Activated naive CD4-positive, alpha-beta T cell treated with anti-CD3 and anti-CD28 coated beads, Interleukin-2, amount 10 ng/mL, durations not matched to agents 7 days and 5 days (primary cell): ENCODE measurements at regions not wholly inside any gene's neighbourhood (a gene's known extent, or its start where the extent isn't known, plus 50 kb on each side); places are given as distances from the start of the nearest gene placed in this dataset.

Experiments
- CTCF ChIA-PET: fragments of 350-600 bp; sonication (Branson Sonifier 250); formaldehyde crosslinking; loops from one replicate; lab custom pipeline; 2021; ENCODE audit warnings: antibody characterized with exemption; lab: Charles Lee
- DNase-seq: peaks from one replicate; pipeline ENCODE4 v3.0.0-alpha.2; 2020
- H3K27ac Mint-ChIP-seq: one replicate; pipeline ENCODE4 v1.8.0; 2021; ENCODE audit warnings: mild to moderate bottlenecking, moderate library complexity, mixed read lengths
- H3K27me3 Mint-ChIP-seq: one replicate; pipeline ENCODE4 v1.8.0; 2021; ENCODE audit warnings: mild to moderate bottlenecking, mixed read lengths
- H3K36me3 Mint-ChIP-seq: one replicate; pipeline ENCODE4 v1.8.0; 2021; ENCODE audit warnings: mixed read lengths
- H3K4me1 Mint-ChIP-seq: one replicate; pipeline ENCODE4 v1.8.0; 2021; ENCODE audit warnings: mixed read lengths
- H3K4me3 Mint-ChIP-seq: one replicate; pipeline ENCODE4 v1.8.0; 2021; ENCODE audit warnings: mild to moderate bottlenecking, moderate library complexity, mixed read lengths
- H3K9me3 Mint-ChIP-seq: one replicate; pipeline ENCODE4 v1.8.0; 2021; ENCODE audit warnings: mixed read lengths

DNA sequence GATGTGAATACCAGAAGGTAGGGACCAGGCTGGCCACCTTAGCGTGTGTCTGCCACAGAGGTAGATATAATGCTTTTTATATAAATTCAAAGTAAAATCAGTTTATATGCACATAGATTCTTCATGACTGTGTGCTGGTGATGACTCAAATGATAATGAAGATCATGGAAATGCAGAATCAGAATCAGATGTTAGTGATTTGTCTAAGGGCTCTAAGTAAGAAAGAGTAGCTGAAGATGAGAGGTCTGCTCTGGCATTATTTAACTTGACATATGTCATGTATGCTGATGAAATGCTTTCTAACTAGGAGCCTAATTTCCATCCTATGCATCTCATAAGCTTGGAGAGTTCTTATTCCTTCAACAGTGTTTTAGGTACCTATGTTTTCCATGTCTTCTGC lies 50.3 kb upstream of the DPH6 start:
- no peak overlapping the region for H3K27ac Mint-ChIP-seq
- H3K27me3 Mint-ChIP-seq = no peaks in the 10 kb centered on the region
- H3K9me3 Mint-ChIP-seq = no peaks in the 10 kb centered on the region
- no peaks in the 10 kb centered on the region for H3K36me3 Mint-ChIP-seq
- no peaks in the 10 kb centered on the region for H3K4me1 Mint-ChIP-seq
- no peak overlapping the region for H3K4me3 Mint-ChIP-seq
- DNase-seq = no peak
- CTCF ChIA-PET = no interaction called here

DNA sequence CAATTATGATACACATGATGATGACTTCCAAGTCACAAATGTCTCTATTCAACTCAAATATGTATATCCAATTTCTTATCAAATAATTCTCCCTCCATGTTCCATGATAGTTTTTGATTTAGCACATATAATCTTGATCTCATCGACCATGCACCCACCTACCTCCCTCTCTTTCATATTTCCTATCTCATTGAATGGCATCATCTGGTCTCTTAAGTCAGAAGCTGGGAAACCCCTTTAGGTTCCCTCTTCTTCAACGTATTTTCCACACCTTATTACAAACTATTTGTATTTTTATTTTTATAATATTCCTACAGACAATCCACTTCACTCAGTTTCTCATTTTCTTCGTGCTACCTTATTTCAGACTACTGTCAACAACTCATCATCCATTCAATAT lies 56.9 kb upstream of the DPH6 start:
- H3K27me3 Mint-ChIP-seq = no peaks in the 10 kb centered on the region
- H3K4me3 Mint-ChIP-seq = no peak overlapping the region
- H3K4me1 Mint-ChIP-seq = no peaks in the 10 kb centered on the region
- CTCF ChIA-PET = no interaction called here
- H3K36me3 Mint-ChIP-seq = no peaks in the 10 kb centered on the region
- no peaks in the 10 kb centered on the region for H3K9me3 Mint-ChIP-seq
- H3K27ac Mint-ChIP-seq = no peak overlapping the region
- no peak for DNase-seq

DNA sequence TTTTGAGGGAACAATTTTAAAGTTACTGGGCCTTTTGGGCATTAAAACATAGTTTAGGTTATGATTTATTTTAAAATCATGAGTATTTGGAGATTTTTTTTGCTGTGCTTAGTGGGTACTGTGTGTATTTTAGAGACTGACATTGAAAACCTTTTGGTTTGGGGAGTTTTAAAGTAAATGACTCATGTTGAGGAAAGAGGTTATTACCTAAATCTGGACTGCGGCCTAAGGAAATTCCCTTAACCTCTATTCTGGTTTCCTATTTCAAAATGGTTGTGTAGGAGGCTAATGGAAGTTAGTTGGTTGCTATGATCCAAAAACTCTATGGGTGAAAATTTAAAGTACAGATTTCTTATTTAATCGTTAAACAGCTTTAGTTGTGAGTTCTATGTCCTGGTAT lies 57.3 kb upstream of the DPH6 start:
- H3K4me1 Mint-ChIP-seq = no peaks in the 10 kb centered on the region
- H3K27me3 Mint-ChIP-seq = no peaks in the 10 kb centered on the region
- no peaks in the 10 kb centered on the region for H3K9me3 Mint-ChIP-seq
- DNase-seq = no peak
- CTCF ChIA-PET = no interaction called here
- H3K4me3 Mint-ChIP-seq = no peak overlapping the region
- no peaks in the 10 kb centered on the region for H3K36me3 Mint-ChIP-seq
- H3K27ac Mint-ChIP-seq = no peak overlapping the region

DNA sequence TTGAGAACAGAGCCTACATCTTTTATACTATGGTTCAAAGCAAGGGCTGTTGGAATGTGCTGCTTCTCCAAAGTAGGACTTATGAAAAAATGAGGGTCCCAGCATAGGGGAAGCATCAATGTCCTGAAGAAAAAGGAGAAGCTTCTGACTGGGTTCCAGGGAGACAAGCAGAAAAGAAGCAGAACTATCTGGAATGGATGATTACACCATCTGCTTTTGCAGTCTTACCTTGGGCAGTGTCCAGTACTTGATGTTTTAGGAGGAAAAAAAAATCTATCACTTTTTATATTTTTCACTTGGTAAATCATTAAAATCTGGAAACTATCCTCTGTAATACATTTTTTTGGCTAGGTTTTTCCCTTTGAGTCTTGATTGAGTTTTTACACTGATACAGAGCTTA lies 57.9 kb upstream of the DPH6 start:
- Mint-ChIP-seq H3K9me3 (no peaks in the 10 kb centered on the region), H3K4me3 (no peak overlapping the region), H3K36me3 (no peaks in the 10 kb centered on the region), H3K4me1 (no peaks in the 10 kb centered on the region), H3K27ac (no peak overlapping the region), H3K27me3 (no peaks in the 10 kb centered on the region)
- CTCF ChIA-PET = no interaction called here
- DNase-seq = no peak

DNA sequence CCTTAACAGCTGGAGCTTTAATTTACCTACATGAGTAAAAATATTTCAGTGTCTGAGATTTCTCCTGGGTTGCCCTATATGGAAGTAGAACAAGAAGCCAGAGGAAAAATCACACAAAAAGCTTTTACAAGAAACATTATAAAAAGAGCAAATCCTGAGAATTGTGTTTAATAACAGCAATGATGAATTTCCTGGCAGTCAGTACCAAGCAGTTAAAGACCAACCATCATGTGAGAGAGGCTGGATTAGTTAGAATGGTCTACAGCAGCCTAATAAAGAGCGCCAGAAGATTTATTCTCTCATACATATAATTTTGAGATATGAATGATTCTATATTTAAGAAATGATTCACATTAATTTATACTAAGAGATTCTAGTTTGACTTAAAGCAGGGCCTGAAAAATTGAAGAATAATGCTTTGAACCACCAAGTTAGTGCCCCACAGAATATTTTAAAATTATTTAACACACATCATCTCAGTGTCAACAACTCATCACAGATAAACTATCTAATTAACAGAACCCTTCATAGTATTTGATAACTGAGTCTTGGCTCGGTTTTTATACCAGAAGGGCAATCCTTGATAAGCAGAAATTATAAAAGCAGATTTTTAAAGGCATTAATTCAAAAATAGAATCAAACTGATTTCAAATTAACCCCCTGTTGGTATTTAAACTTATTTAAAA lies 59.9 kb upstream of the DPH6 start:
- CTCF ChIA-PET = no interaction called here
- Mint-ChIP-seq H3K4me3 (no peak overlapping the region), H3K27me3 (no peaks in the 10 kb centered on the region), H3K27ac (no peak overlapping the region), H3K9me3 (no peaks in the 10 kb centered on the region), H3K4me1 (no peaks in the 10 kb centered on the region), H3K36me3 (no peaks in the 10 kb centered on the region)
- no peak for DNase-seq

DNA sequence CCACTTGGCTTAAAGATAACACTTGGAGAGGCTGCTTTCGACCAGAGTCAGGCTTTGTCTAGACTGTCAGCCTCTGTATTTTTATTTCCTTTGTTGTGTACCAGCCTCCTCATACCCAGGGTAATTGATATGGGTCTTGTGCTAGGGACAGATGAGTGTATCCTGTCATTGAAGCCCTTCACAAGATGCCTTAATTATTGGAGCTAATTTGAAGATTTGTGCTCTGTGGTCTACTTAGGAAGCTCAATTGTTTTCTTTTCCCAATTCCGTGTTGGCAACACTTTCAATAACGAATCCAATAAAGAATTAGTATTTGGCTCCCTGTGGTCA lies 60.5 kb upstream of the DPH6 start:
- Mint-ChIP-seq H3K36me3 (no peaks in the 10 kb centered on the region), H3K4me3 (no peak overlapping the region)
- CTCF ChIA-PET = no interaction called here

DNA sequence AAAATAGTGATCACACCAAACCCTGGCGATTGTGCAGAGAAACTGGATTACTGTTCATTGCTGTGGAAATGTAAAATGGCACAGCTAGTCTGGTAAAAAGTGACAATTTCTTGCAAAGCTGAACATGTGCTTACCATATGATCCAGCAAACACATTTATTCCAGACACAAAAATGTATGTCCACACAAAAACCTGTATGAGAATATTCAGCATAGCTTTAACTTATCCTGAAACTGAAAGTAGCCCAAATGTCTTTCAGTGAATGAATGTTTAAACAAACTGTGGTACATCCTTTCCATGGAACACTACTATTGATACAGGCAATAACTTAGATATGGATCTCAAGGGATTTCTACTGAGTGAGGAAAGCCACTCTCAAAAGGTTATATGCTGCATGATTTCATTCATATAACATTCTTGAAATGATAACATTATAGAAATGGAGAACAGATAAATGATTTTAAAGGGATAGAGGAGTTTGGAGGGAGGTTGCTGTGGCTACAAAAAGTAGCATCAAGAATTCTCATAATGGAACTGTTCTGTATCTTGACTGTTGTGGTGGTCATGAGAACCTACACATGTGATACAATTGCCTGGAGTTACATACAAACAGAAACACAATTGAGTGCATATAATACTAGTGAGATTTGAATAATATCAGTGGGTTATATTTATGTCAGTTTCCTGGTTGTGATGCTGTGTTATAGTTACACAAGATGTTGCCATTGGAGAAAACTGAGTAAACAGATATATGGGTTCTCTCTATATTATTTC lies 70.7 kb upstream of the DPH6 start:
- DNase-seq = no peak
- CTCF ChIA-PET = no interaction called here

More for the DNA sequence above, 60.5 kb upstream of the DPH6 start:
- Mint-ChIP-seq H3K9me3 (no peaks in the 10 kb centered on the region), H3K27me3 (no peaks in the 10 kb centered on the region), H3K27ac (no peak overlapping the region), H3K4me1 (no peaks in the 10 kb centered on the region)
- DNase-seq = no peak

DNA sequence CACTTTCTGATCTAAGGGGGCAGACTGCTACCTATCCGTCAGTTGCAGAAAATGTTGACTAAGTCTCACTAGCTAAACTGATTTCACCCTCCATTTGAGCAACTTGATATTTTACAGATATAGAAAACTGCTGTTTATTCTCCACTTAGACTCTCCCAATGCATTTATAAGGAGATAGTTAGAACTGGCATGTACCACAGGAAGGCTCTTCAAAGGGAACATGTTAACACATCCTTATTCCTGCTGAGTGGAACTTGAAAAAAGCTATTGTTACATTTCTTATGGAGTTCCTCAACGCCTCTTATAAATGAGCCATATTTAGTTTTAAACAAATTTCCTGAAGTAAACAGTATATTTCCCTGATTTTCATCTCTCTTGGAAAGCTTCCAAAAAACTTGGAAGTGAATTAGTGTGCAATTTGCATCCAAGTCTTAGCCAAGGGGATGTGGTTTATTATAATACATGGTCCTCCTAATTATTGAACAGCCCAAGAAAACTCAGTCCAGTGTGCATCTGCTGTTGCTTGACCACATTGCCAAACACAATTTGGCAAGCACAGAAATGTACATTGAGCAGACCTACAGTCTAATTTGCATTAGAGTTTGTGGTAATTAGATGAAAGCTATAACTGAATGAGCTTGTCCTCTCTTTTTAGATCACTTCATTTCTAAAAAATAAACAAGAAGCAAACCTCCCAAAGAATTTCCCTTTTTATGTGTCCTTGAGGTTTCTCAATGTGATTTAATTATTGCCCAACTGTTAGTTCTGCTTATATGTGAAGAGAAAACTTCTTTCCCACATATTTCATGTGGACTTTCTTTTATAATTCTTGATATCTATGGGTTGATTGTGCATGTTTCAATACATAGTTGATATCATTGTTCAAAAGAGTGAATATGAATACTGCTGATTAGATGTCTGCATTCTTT lies 72.6 kb upstream of the DPH6 start:
- Mint-ChIP-seq H3K4me1 (no peaks in the 10 kb centered on the region), H3K9me3 (no peaks in the 10 kb centered on the region), H3K27ac (no peak overlapping the region), H3K4me3 (no peak overlapping the region), H3K27me3 (no peaks in the 10 kb centered on the region), H3K36me3 (no peaks in the 10 kb centered on the region)
- DNase-seq = no peak
- CTCF ChIA-PET = no interaction called here

More for the DNA sequence above, 70.7 kb upstream of the DPH6 start:
- H3K9me3 Mint-ChIP-seq = no peaks in the 10 kb centered on the region
- H3K4me3 Mint-ChIP-seq = no peak overlapping the region
- no peak overlapping the region for H3K27ac Mint-ChIP-seq
- no peaks in the 10 kb centered on the region for H3K27me3 Mint-ChIP-seq
- no peaks in the 10 kb centered on the region for H3K4me1 Mint-ChIP-seq
- H3K36me3 Mint-ChIP-seq = no peaks in the 10 kb centered on the region

DNA sequence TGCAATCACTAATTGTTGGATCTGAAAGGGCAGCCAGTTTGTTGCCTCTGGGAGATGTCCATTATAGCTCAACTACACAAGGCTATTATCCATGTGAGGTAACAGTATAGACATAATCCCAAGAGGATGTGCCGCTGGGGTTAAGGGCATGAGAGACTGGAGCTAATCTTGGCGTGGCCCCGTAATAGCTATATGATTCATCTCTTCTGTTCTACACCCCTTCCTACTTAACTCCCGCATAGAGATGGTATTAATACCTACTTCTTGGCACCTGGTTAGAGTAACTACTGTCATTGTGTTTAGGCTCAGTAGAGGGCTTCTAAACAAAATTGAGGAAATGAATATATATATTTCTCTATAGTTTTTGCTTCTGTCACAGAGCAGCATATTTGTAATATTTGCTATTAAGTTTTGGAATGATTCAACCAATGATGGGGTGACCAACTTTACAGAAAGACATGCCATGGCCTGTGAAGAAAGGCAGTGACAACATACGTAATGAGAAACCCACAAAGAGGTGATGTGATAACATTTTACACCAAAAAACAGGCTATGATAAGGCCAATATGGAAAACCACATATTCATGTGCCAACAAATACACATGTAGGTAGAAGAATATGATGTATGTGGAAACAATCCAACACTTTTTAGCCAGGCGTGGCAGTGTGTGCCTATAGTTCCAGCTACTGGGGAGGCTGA lies 76.8 kb upstream of the DPH6 start:
- Mint-ChIP-seq H3K4me3 (no peak overlapping the region), H3K27ac (no peak overlapping the region), H3K4me1 (no peaks in the 10 kb centered on the region), H3K27me3 (no peaks in the 10 kb centered on the region), H3K36me3 (no peaks in the 10 kb centered on the region), H3K9me3 (no peaks in the 10 kb centered on the region)
- no peak for DNase-seq
- CTCF ChIA-PET = interaction anchor here (0.7 kb wide), 1 partner anchor 18 kb away, joined by 3 read pairs; no protein-coding TSS in a partner anchor

DNA sequence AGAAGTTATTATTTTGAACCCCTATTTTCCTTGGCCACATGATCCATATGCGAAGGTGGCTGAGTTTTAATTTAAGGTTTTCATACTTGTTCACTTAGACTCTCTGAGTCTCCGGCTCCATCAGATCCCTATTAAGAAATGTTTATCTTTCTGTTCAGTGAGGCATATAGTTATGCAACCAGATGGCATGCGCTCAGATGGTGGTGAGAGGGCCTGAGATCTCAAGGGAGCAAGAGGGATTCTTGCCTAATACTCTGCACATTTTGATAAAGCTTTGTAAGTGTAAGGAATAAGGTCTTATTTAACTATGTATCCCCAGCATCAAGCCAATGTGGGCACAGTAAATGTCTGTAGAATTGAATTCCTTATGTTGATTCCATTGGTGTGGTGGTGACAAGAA lies 78.9 kb upstream of the DPH6 start:
- no peaks in the 10 kb centered on the region for H3K27me3 Mint-ChIP-seq
- H3K4me1 Mint-ChIP-seq = no peaks in the 10 kb centered on the region
- H3K9me3 Mint-ChIP-seq = no peaks in the 10 kb centered on the region
- no peaks in the 10 kb centered on the region for H3K36me3 Mint-ChIP-seq
- DNase-seq = no peak
- H3K27ac Mint-ChIP-seq = no peak overlapping the region
- CTCF ChIA-PET = no interaction called here
- H3K4me3 Mint-ChIP-seq = no peak overlapping the region

DNA sequence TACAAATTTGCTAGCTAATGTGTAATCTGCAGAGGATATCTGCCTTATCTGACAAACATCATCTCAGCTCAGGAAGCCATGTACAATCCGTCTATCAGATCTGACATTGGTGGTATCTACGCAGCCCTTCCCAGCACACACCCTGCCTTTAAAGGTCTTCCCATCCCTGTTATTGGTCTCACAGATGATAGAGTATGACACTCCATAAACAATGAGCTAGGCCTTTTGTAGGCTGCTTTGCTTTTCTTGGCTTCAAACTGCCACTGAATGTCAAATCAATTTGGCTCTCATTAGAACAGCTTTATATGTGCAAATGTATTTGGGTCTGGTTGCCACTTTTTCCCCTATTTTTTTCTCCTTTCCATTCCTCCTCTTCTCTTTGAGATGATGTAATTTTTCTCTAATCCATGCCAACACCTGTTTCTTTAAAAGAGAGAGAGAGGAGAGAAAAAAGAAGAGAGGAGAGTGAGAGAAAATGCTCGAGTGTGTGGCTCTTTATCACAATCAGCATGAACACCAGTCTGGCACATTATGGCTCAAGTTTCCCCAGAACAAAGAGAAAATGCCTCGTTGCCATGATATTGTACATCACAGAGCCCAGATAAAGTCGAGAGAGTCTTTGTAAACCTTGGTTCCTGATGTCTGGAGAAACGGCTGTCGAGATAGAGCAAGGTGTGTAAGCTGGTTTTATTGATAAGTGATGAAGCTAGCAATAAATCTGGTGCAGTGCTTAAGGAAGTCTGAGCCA lies 80.8 kb upstream of the DPH6 start:
- Mint-ChIP-seq H3K27ac (no peak overlapping the region), H3K27me3 (no peaks in the 10 kb centered on the region), H3K9me3 (no peaks in the 10 kb centered on the region), H3K36me3 (no peaks in the 10 kb centered on the region), H3K4me1 (no peaks in the 10 kb centered on the region), H3K4me3 (no peak overlapping the region)
- CTCF ChIA-PET = no interaction called here
- no peak for DNase-seq

DNA sequence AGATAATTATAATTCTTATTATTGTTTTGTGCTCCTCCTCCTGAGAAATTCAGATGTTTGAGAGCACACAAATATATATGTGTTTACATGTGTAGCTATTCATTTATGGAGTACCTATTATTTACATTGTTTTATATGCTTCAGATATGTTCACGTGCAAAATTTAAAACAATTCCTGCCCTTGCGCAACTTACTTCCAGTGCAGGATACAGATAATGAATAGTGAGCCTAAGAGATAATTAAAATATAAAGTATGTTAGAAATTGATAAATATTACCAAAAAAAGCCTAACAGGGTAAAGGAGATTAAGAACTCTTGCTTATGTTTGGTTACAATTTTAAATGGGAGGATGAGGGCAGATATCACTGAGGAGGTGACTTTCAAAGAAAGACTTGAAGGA lies 81.7 kb upstream of the DPH6 start:
- CTCF ChIA-PET = no interaction called here
- Mint-ChIP-seq H3K27ac (no peak overlapping the region), H3K36me3 (no peaks in the 10 kb centered on the region), H3K4me3 (no peak overlapping the region), H3K9me3 (no peaks in the 10 kb centered on the region), H3K4me1 (no peaks in the 10 kb centered on the region), H3K27me3 (no peaks in the 10 kb centered on the region)
- DNase-seq = no peak

DNA sequence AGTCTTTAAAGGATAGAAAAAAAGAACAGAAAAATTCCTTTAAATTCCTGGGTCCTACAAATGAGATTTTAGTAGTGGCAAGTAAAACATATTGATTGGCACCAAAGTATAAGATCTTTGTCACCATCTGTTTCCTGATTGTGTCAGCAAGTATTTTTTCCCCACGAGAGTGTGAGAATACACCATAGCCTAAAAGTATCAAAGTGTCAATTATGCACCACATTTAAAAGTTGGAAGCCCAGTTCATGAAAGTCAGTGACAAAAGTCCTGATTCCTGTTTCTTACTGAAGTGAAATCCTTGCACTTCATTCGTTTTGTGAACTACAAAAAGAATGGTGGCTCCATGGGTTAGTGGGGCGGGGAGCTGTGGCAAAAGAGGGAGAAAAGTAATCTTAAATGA lies 83.8 kb upstream of the DPH6 start:
- Mint-ChIP-seq H3K27ac (no peak overlapping the region), H3K4me1 (no peaks in the 10 kb centered on the region)
- CTCF ChIA-PET = no interaction called here

More for the DNA sequence above, 83.8 kb upstream of the DPH6 start:
- Mint-ChIP-seq H3K36me3 (no peaks in the 10 kb centered on the region), H3K4me3 (no peak overlapping the region), H3K9me3 (no peaks in the 10 kb centered on the region), H3K27me3 (no peaks in the 10 kb centered on the region)
- DNase-seq = no peak
